Right cardiac atrium (tissue), 5 donors: ENCODE measurements at regions not wholly inside any gene's neighbourhood (a gene's known extent, or its start where the extent isn't known, plus 50 kb on each side); places are given as distances from the start of the nearest gene placed in this dataset.

Experiments used
- ATAC-seq, 2 donors: fragments of 200-7000 bp; cut with Tn5 transposase; one replicate each; pipeline versions ENCODE4 v1.8.0 to v1.9.1; 2020; ENCODE audit warnings: moderate library complexity in 2 of 2, mild to moderate bottlenecking in 1 of 2
- DNase-seq, 3 donors: peaks; one replicate each; pipeline ENCODE4 v3.0.0-alpha.2; 2020
- H3K27ac ChIP-seq: one replicate; pipeline ENCODE4 v1.5.1; 2013; ENCODE audit warnings: mild to moderate bottlenecking, low read length, control low read depth, moderate library complexity
- H3K27me3 ChIP-seq: one replicate; pipeline ENCODE4 v1.6.1; 2013; ENCODE audit not compliant: control insufficient read depth, insufficient read depth
- H3K4me1 ChIP-seq: one replicate; pipeline ENCODE4 v1.6.1; 2013; ENCODE audit warnings: low read length; ENCODE audit not compliant: control insufficient read depth, insufficient read depth
- H3K4me3 ChIP-seq: one replicate; pipeline ENCODE4 v1.5.1; 2013; ENCODE audit warnings: low read length, control low read depth
- H3K9me3 ChIP-seq: one replicate; pipeline ENCODE4 v1.6.1; 2013; ENCODE audit warnings: low read length; ENCODE audit not compliant: control insufficient read depth
- WGBS: extraction: QIAGEN DNeasy Blood & Tissue Kit; methylation state at CpG from one replicate; pipeline ENCODE4 v1.1.7; 2013; 5-methylcytosine and 5-hydroxymethylcytosine counted together
- intact Hi-C, 4 donors: fragments of 100-400 bp; cut with DNase I; formaldehyde crosslinking; loops; one replicate each; pipeline versions ENCODE4 v1.11.0 to v1.14.0; 2022 to 2023
- donor health status: healthy with polysubstance abuse.
- donor health status: DM: no; HTN: yes; CAD: no.
- donor health status: DM: no; HTN: no; CAD: no.
- donor health status: DM: no; HTN: yes; CAD: no; lungs with severe emphysema.
- donor health status: DM: yes; HTN: yes; CAD: no.

DNA sequence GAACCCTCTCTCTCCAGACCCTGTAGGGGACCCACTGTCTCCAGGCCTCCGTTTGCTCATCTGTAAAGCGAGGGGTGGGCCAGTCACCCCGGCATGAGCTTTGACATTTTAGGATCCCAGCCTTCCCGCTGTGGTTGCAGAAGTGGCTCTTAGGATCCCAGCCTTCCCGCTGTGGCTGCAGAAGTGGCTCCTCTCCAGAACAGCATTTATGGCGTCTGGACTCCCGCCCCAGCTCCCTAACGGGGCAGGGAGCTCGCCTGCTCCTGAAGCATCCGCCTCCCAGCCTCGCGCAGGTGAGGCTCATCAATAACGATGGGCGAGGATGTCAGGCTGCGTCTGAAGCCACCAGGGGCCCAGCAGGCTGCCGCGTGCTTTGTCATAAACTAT is 222.3 kb upstream of the TNRC6C start:
- Histone ChIP-seq H3K4me1 (peaks cover 8% of the 10 kb centered on the region), H3K9me3 (no peaks in the 10 kb centered on the region), H3K27ac (peak overlapping the region; percentile 71), H3K4me3 (no peak overlapping the region), H3K27me3 (no peaks in the 10 kb centered on the region)
- intact Hi-C loops: loop anchor here in 3 of 4 donors (5.0 to 10.0 kb wide), 3 partner anchors 131 to 194 kb away; no protein-coding TSS in a partner anchor
- peak in 2 of 3 donors; percentile 65 to 74 for DNase-seq
- WGBS: 44% methylated on average over 17 of the region's 17 CpGs
- ATAC-seq: no peak

- Histone ChIP-seq H3K9me3 (no peaks in the 10 kb centered on the region), H3K4me3 (no peak overlapping the region), H3K4me1 (peaks cover 8% of the 10 kb centered on the region), H3K27me3 (no peaks in the 10 kb centered on the region), H3K27ac (peak overlapping the region; percentile 71)
- DNase-seq: peak in 1 of 3 donors; percentile 40
- intact Hi-C loops: loop anchor here in 3 of 4 donors (5.0 to 10.0 kb wide), 3 partner anchors 132 to 194 kb away; no protein-coding TSS in a partner anchor
- WGBS: 70% methylated on average over 6 of the region's 6 CpGs
- no peak for ATAC-seq
Observed at GRCh38 chr17:77736721-77737120, 221.8 kb upstream of the TNRC6C start.

- no peaks in the 10 kb centered on the region for H3K9me3 ChIP-seq
- no peaks in the 10 kb centered on the region for H3K27me3 ChIP-seq
- DNase-seq (peak in 1 of 3 donors; percentile 24), ATAC-seq (no peak)
- no peak overlapping the region for H3K27ac ChIP-seq
- intact Hi-C loops: loop anchor here in 3 of 4 donors (5.0 to 10.0 kb wide), 3 partner anchors 133 to 195 kb away; no protein-coding TSS in a partner anchor
- WGBS: 84% methylated on average over 21 of the region's 21 CpGs
- no peak overlapping the region for H3K4me3 ChIP-seq
- H3K4me1 ChIP-seq: peaks cover 8% of the 10 kb centered on the region
Observed at GRCh38 chr17:77737442-77738265, 220.8 kb upstream of the TNRC6C start.

DNA sequence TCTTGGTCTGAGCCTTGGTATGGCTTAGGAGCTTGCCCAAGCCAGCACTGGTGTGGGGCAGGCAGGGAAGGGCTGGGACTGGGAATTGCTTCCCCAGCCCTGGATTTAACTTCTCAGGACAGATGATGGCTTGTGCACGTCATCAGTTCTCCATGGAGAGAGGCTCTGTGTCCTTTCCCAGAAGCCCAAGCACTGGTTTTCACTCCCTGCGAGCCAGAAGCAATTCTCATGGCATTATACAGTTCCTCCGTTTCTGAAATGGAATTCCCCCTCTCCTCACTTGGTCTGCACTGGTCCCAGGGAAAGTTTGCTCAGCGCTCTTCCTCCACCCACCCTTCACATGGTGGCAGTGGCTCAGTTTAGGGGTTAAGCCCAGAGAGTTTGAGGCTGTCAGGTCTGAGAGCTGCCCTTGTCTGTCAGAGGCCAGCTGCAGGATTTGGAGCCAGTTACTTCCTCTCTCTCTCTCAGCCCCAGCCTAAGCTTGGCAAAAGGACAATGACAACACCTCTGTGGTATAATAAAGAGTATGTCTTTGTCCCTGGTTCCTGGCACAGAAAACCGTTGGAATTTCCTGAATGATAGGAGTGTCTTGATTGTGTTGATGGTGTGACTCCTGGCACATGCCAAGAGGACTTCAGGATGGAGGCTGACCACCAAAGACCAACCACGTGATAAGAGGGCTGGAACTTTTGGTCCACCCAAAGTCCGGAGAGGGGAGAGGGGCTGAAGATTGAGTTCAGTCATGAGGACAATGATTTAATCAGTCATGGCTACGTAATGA is 219.6 kb upstream of the TNRC6C start:
- WGBS: 13% methylated on average over 8 of the region's 8 CpGs
- Histone ChIP-seq H3K4me1 (peaks cover 8% of the 10 kb centered on the region), H3K27ac (peak overlapping the region; percentile 92), H3K9me3 (no peaks in the 10 kb centered on the region), H3K27me3 (no peaks in the 10 kb centered on the region), H3K4me3 (no peak overlapping the region)
- ATAC-seq (peak; percentile 65 to 78), DNase-seq (peak; percentile 75 to 87 (median 77))
- intact Hi-C loops: loop anchor here in 3 of 4 donors (5.0 to 10.0 kb wide), 3 partner anchors 134 to 197 kb away; no protein-coding TSS in a partner anchor

GRCh38 chr17:77740481-77740880 is 218.0 kb upstream of the TNRC6C start:
- WGBS: 94% methylated on average over 7 of the region's 7 CpGs
- DNase-seq (no peak), ATAC-seq (no peak)
- no peaks in the 10 kb centered on the region for H3K9me3 ChIP-seq
- intact Hi-C loops: no loop called here
- H3K4me1 ChIP-seq: peaks cover 8% of the 10 kb centered on the region
- no peak overlapping the region for H3K27ac ChIP-seq
- H3K4me3 ChIP-seq: no peak overlapping the region
- H3K27me3 ChIP-seq: no peaks in the 10 kb centered on the region

DNA sequence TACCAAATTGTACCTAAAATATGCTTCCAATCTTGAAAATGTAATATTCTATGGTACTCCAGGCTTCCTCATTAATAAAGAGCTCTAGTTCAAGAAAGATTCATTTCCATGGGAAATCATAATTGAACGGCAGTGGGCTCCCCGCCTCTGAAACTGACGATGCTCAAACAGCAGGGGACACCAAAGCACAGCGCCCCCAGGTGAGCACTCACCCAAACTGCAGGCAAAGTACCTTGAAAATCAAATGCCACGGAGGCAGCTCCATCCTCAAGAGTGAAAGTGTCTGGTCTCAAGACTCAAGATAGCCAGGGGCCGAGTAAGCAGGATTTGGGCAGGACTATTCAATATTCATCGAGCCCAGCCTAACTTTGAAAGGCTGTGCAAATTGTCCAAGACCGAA is 217.4 kb upstream of the TNRC6C start:
- Histone ChIP-seq H3K27ac (no peak overlapping the region), H3K27me3 (no peaks in the 10 kb centered on the region), H3K4me3 (no peak overlapping the region), H3K9me3 (no peaks in the 10 kb centered on the region), H3K4me1 (peaks cover 8% of the 10 kb centered on the region)
- intact Hi-C loops: no loop called here
- WGBS: 54% methylated on average over 8 of the region's 8 CpGs
- no peak for DNase-seq
- ATAC-seq: no peak

- peaks cover 4% of the 10 kb centered on the region for H3K4me1 ChIP-seq
- intact Hi-C loops: no loop called here
- no peaks in the 10 kb centered on the region for H3K27me3 ChIP-seq
- 80% methylated on average over 8 of the region's 8 CpGs for WGBS
- no peak for ATAC-seq
- no peak for DNase-seq
- H3K9me3 ChIP-seq: no peaks in the 10 kb centered on the region
- no peak overlapping the region for H3K4me3 ChIP-seq
- H3K27ac ChIP-seq: no peak overlapping the region
Observed at GRCh38 chr17:77742579-77742978, 215.9 kb upstream of the TNRC6C start.

GRCh38 chr17:77744066-77744988 is 214.2 kb upstream of the TNRC6C start:
- ATAC-seq (peak; percentile 35 to 42), DNase-seq (peak in 1 of 3 donors; percentile 69)
- Histone ChIP-seq H3K27me3 (no peaks in the 10 kb centered on the region), H3K9me3 (no peaks in the 10 kb centered on the region), H3K4me1 (no peaks in the 10 kb centered on the region), H3K27ac (no peak overlapping the region), H3K4me3 (no peak overlapping the region)
- 72% methylated on average over 21 of the region's 21 CpGs for WGBS
- intact Hi-C loops: no loop called here

DNA sequence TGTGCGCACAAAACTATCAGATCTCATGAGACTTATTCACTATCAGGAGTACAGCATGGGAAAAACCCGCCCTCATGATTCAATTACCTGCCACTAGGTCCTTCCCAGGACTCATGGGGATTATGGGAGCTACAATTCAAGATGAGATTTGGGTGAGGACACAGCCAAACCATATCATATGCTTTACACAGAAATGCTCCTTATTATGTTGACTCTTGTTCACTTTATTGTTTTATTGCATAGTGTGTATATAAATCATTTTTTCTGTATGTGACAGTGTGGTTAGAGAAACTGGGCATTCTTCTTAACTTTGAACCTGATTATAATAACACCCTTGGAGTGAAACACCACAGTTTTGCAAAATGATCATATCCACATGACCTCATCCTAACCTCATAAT is 212.8 kb upstream of the TNRC6C start:
- Histone ChIP-seq H3K27ac (no peak overlapping the region), H3K9me3 (no peaks in the 10 kb centered on the region), H3K27me3 (no peaks in the 10 kb centered on the region), H3K4me1 (no peaks in the 10 kb centered on the region), H3K4me3 (no peak overlapping the region)
- ATAC-seq: no peak
- 98% methylated on average over 2 of the region's 2 CpGs for WGBS
- DNase-seq: no peak
- intact Hi-C loops: no loop called here

DNA sequence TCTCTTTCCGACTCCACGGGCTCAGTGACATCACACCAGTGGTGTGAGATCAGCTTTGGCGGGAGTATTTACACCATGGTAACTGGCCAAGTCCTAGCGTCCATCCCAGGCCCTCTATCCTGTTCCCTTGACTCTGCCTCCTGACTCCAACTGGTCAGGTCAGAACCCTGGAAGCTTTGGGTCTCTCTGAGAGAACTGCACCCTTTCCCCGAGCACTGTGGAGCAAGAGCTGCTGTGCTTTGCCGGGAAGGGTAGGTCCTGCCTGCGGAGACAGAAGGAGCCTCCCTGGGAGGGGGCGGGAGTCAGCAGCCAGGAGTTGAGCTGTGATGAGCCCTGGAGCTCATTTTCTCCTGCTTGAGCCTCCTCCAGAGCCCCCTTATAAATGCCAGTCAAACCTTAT is 212.1 kb upstream of the TNRC6C start:
- DNase-seq (peak in 1 of 3 donors; percentile 13), ATAC-seq (no peak)
- Histone ChIP-seq H3K9me3 (no peaks in the 10 kb centered on the region), H3K27ac (no peak overlapping the region), H3K4me1 (no peaks in the 10 kb centered on the region), H3K4me3 (no peak overlapping the region), H3K27me3 (no peaks in the 10 kb centered on the region)
- WGBS: 94% methylated on average over 8 of the region's 8 CpGs
- intact Hi-C loops: no loop called here
